HG02981 (cell line): ENCODE measurements at regions not wholly inside any gene's neighbourhood (a gene's known extent, or its start where the extent isn't known, plus 50 kb on each side); places are given as distances from the start of the nearest gene placed in this dataset.

Source experiments
- ATAC-seq: cut with Tn5 transposase; IDR thresholded peaks from one replicate; pipeline ENCODE4 v1.9.1; 2021; ENCODE audit warnings: mild to moderate bottlenecking, moderate library complexity; ENCODE audit not compliant: unreplicated experiment

GRCh38 chr22:47567126-47568090, 805.0 kb downstream of the TBC1D22A start:
- ATAC-seq: no peak

DNA sequence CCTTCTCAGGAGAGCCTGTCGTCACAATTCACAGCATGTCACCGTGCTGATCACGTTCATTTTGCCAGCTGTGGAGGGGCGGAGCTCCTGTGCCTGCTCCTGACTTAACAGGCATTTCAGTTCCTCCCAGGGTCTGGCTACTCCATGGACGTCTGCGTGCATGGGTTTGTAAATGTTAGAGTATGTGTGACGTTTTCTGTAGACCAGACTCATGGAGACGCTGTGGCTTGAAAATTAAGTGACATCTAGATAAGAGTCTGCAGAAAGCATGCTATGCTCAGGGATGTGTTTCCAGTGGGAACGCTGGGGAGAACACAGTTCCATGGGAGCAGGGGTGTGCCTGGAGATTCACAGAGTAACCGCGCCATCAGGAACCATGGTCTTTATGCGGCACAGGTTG, 804.0 kb downstream of the TBC1D22A start:
- no peak for ATAC-seq

- no peak for ATAC-seq
Observed at GRCh38 chr22:47565607-47566006, 803.2 kb downstream of the TBC1D22A start.

DNA sequence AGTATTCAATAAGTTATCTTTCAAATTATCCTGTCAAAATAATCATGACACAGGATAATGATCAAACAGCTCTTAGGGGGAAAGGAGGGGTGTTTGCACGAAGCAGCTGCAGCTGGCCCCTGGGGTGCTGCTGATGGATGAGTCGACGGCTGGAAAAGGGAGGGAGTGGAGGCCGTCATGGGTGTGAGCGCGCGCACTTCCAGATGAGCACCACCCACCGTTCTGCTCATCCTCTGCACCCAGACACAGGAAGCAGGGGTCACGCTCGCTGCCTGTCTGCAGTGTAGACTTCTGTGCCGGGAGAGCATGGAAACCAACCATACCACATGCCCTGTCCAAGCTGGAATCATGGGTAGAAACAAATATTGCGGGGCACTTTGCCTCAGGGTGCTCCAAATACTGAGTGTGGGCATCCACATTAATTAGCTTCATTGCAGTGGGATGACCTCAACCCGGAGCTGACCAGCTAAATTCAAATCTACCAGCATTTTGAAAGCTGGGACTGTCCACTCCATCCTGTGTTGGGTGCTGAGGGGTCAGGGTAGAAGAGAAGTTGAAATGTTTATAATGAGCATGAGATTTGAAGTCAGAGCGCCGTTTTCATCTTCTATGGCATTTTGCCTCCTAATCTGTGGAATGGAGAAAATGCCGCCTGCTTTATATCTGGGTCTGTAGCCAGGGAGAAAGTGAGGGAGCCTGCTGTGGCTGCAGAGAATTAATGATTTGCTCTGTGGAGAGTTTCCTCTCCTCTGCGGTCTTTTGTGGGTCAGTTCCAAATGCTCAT, 802.4 kb downstream of the TBC1D22A start:
- ATAC-seq: no peak

DNA sequence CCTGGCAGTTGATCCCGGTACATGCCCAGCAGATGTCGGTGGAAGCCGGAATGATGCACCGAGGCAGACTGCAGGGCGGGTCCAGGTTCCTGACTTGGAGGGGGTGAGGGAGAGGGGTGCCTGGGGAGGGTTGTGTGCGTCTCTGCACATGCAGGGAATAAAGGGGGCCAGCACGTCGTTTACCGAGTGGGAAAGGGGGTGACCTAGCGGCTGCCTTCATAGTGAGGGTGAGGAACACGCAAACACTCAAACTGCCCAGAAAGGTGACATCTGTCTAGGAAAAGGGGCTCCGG, 801.7 kb downstream of the TBC1D22A start:
- ATAC-seq: no peak

DNA sequence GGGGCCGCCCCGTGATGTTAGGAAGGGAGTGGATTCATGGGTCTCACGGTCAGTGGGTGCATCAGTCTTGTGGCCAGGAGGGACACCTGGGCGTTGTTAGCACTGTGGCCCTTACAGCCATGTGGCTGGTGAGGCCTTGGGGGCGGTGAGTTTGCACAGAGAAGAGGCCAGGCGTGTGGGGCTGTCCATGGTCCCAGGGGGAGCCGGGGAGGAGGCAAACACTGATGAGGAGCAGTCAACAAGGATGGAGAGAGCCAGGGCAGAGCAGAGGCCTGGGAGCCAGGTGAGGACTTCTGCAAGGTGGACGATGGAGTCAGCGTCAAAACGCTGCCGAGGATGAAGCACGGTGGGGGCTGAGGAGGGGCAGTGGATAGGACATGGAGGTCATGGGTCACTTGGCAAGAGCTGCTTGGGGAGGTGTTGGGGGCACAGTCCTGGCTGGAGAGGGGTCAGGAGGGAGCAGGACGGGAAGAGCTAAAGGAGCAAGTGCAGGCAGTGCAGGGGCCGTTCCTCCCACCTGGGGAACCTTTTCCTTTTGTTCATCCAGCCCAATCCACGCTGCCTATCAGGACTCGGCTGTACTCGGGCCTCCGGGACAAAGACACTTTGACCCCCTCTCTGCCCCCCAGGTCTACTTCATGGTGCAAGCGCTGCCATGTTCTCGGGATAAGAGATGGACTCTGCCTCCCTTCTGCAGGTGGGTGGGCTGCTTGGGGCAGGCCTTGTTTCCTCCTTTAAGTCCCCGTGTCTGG, 801.1 kb downstream of the TBC1D22A start:
- no peak for ATAC-seq

DNA sequence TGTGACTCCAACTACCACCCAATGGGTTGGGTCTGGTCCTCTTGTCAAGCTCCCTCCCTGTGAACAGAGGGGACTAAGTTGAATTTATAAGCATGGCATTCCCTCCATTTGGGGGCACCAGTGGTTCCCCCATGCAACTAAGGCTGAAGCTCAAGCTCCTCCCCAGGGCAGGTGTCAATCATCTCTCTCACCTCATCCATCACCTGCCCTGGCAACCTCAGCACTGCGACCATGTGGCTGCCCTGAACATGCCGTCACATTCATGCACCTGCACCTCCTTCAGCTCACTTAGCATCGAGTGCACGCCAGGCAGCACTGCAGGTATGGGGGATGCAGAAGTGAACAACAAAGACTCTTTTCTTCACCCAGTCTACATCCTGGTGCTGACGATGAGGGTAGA, 799.3 kb downstream of the TBC1D22A start:
- no peak for ATAC-seq

GRCh38 chr22:47561115-47561675, 798.7 kb downstream of the TBC1D22A start:
- no peak for ATAC-seq

DNA sequence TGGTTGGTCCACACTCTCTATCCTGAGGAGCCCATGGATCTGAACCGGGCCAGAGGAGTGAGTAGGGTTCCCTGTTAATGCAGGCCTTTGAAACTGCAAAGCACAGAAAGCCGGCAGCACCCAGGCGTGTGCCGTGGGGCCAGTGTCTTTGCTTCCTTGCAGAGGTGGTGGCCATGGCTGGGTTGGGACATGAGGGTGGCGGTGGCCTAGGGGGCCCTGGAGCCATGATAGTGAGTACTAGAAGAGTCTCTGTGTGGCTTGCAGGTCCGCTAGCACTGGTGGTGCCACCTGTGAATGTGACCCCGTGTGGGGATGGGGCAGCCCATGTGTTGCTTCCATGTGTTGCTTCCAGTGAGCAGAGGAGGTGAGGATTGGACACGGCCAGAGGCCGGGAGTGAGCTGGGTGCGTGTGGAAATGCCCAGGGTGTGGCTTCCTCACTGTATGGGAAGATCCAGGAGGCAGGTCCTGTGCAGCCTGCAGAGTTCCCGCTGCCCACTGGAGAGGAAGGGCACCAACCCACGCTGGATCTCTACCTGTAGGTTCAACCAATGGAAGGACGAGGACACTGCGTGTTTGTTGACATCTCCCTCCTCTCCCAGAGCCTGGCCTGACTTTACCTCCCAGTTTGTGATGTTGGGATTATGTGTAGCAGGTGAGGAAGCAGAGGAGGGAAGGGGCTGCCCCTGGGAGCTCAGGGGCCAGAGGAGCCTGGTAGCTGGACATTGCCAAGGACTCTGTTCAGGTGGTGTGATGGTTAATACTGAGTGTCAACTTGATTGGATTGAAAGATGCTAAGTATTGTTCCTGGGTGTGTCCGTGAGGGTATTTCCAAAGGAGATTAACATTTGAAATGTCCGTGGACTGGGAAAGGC, 796.6 kb downstream of the TBC1D22A start:
- ATAC-seq: no peak

- ATAC-seq: no peak
Observed at GRCh38 chr22:47556473-47556872, 794.0 kb downstream of the TBC1D22A start.

DNA sequence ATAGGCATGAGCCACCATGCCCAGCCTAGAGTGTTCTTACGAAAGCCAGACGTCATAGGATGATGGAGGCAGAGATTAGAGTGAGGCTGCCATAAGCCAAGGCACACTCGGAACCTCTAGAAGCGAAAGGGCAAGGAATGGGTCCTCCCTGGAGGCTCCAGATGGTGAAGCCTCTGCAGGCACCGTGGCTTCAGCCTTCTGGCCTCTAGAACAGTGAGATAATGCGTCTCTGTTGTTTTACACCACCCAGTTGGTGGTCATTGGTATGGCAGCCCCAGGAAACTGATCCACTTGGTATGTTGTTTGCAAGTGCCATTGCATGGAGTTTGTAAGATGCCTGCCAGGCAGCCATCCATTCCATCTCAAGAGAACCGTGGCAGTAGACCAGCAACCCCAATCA, 791.0 kb downstream of the TBC1D22A start:
- no peak for ATAC-seq

DNA sequence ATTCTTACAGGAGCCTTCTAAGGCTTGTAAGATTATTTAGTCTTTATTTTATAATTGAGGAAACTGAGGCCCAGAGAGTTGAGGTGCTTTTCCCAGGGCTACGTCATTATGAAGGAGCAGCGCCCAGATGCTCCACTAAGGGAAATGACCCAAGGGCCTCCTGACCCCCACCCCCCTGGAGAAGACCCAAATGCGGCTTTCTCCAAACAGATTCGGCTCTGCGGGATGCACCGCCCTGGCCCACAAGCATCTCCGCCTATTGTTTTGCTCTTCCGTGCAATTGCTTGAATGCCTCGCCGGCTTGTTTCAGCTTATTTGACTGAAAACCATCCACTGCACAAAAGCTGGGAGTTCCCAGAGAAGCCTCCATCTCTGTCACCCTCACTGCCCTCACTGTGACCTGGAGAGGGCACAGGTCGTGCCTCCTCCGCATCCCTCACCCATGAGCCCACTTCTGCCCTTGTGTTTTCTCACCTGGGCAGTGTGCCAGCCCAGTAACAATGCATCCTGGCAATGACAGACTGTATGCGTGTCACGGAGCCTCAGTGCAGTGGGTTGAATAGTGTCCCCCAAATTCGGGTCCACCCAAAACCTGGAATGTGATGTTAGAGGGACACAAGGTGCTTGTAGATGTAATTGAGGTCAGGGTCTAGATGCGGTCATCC, 790.2 kb downstream of the TBC1D22A start:
- no peak for ATAC-seq

DNA sequence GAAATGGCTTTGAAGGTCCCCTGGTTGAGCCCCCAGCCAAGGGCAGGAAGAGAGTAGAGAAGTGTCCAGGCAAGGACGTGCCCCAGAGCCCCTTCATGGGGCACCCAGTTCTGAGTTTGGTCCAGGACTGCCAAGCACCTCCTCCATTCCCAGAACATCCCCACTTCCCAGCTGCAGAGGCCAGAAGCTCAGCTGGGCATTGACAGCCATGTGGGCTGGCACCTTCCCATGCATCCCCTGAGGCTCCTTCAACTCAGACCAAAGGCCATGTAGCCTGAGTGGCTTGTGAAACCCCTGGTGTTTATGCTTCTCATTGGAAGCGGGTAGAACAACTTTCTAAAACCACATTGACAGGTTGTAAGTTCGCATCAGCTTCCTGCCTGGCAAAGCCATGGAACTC, 789.6 kb downstream of the TBC1D22A start:
- no peak for ATAC-seq

DNA sequence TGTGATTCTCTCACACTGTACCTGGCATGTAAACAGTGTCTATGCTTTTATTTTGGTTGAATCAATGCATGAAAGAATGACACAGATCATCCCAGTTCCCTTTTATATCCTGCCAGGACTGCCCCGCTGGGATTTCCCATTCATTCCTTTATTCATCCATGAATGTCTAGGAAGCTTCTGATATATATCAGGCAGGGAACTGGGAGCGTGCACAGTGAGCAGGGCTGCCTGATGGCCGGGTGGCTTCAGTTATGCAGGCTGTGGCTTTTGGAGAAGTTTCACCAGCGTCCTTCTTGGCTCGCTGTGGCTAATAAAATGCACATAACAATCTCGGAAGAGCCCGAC, 789.0 kb downstream of the TBC1D22A start:
- no peak for ATAC-seq

- no peak for ATAC-seq
Observed at GRCh38 chr22:47550524-47551430, 788.3 kb downstream of the TBC1D22A start.

DNA sequence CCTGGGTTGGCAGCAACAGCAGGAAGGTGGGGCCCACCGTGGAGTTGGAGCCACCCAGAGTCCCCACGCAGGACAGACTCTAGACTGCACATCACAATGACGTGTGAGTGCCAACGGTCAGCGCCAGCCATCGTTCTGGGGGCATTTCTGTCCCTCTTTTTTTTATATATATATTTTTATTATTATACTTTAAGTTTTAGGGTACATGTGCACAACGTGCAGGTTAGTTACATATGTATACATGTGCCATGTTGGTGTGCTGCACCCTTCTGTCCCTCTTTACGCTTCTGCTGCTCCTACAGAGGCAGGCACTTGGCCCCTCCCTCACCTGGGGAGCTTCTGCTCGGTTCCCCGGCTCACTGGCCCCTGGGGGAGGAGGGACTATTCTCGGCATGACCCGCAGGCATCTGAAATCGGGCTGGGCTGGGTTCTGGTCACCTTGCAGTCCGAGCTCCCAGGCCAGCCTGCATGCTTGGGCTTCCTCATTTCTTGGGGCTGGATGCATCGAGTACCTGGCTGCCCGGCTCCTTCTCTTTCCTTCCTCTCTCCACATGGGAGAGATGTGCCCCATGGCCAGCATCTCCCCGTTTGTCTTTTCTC, 787.4 kb downstream of the TBC1D22A start:
- ATAC-seq: no peak

DNA sequence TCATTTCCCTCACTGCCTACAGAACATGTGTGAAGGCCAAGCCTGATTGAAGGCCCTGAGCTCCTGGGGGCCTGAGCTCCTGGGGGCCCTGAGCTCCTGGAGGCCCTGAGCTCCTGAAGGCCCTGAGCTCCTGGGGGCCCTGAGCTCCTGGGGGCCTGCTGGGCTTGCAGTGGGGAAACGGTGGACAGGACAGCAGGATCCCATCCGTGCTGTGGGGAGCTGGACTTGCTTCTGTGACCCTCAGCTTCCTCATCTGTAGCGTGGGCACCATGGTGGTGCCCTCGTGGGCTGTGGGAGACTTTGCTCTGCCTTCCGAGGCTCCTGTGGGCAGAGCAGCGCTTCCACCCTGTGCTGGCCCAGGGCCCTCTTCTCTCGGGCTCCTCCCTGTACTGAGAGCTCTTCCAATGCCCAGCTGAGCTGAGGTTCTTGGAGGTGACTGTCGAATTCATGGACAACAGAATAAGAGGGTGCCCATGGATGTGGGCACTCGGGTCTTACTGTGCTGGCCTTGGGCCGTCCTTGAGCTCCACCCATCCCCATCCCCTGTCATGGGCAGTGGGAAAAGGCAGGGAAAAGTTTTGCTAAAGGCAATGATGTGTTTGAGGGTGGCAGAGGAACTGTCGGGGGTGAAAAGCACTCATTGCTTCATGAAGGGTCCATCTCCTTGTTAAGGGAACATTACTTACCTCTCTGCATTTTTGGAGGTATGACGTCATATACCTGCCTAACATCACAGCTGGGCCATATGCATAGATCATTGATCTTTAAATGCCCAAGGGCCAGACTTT, 786.7 kb downstream of the TBC1D22A start:
- ATAC-seq: no peak
